HepG2 (cell line): ENCODE measurements at regions not wholly inside any gene's neighbourhood (a gene's known extent, or its start where the extent isn't known, plus 50 kb on each side); places are given as distances from the start of the nearest gene placed in this dataset.
A peak's percentile ranks its signal among the peaks of the same experiment; 100 is the strongest.

Experiments
- BCLAF1 ChIP-seq: fragments of 450-650 bp; IDR thresholded peaks from 2 replicates; pipeline ENCODE4 v1.6.1; 2017; ENCODE audit warnings: mild to moderate bottlenecking
- DMTF1 ChIP-seq: sonication (generic); formaldehyde crosslinking; IDR thresholded peaks from 2 replicates; pipeline ENCODE4 v1.4.0; 2020; ENCODE audit warnings: mild to moderate bottlenecking, missing genetic modification reagents
- HNF4A ChIP-seq: sonication (generic); formaldehyde crosslinking; IDR thresholded peaks from 2 replicates; pipeline ENCODE4 v1.4.0; 2020; ENCODE audit warnings: missing genetic modification reagents
- KDM2A ChIP-seq: sonication (generic); formaldehyde crosslinking; IDR thresholded peaks from 2 replicates; pipeline ENCODE4 v1.4.0; 2020; ENCODE audit warnings: low read depth, missing genetic modification reagents, borderline replicate concordance
- NBN ChIP-seq: fragments of 450-650 bp; conservative IDR thresholded peaks from 2 replicates; pipeline ENCODE4 v1.6.1; 2017
- PLRG1 ChIP-seq: fragments of 450-650 bp; conservative IDR thresholded peaks from 2 replicates; pipeline ENCODE4 v1.6.1; 2016
- PRPF4 ChIP-seq: fragments of 200-400 bp; formaldehyde crosslinking; IDR thresholded peaks from 2 replicates; pipeline ENCODE4 v1.6.1; 2016; ENCODE audit warnings: low read length, low read depth; ENCODE audit not compliant: poor library complexity, severe bottlenecking
- SPEN ChIP-seq: sonication (generic); formaldehyde crosslinking; IDR thresholded peaks from 2 replicates; pipeline ENCODE4 v1.5.1; 2020; ENCODE audit warnings: low read depth, mild to moderate bottlenecking, missing genetic modification reagents
- STAT5B ChIP-seq: sonication (generic); formaldehyde crosslinking; IDR thresholded peaks from 2 replicates; pipeline ENCODE4 v1.4.0; 2020; ENCODE audit warnings: missing genetic modification reagents
- TARDBP ChIP-seq: sonication (generic); formaldehyde crosslinking; IDR thresholded peaks from 2 replicates; pipeline ENCODE4 v1.8.0; 2022; ENCODE audit warnings: mild to moderate bottlenecking, missing genetic modification reagents
- TCF12 ChIP-seq, 2 experiments: fragments of 450-650 bp in 1 of 2; sonication (generic) in 1 of 2; formaldehyde crosslinking in 1 of 2; IDR thresholded peaks; 2 replicates each; pipeline versions ENCODE4 v1.6.1 to v1.8.0; 2017 to 2022; ENCODE audit warnings: antibody characterized with exemption in 1 of 2, mild to moderate bottlenecking in 1 of 2, missing genetic modification reagents in 1 of 2, moderate library complexity in 1 of 2
- TF ChIP-seq, protein P1 (sequence below): sonication (generic); formaldehyde crosslinking; IDR thresholded peaks from 2 replicates; pipeline ENCODE4 v1.4.0; 2020; ENCODE audit warnings: missing genetic modification reagents, borderline replicate concordance
- TF ChIP-seq, protein P2 (sequence below), 2 experiments: sonication (generic) in 1 of 2; formaldehyde crosslinking in 1 of 2; IDR thresholded peaks; 2 replicates each; pipeline versions ENCODE4 v1.4.0 to v1.6.1; 2018 to 2020; ENCODE audit warnings: missing genetic modification reagents in 2 of 2, borderline replicate concordance in 1 of 2, low read depth in 1 of 2, mild to moderate bottlenecking in 1 of 2, missing biosample characterization in 1 of 2
- TF ChIP-seq, protein P3 (sequence below): IDR thresholded peaks from 2 replicates; pipeline ENCODE4 v1.6.1; 2016
- TF ChIP-seq, protein P4 (sequence below): sonication (generic); formaldehyde crosslinking; IDR thresholded peaks from 2 replicates; pipeline ENCODE4 v1.8.0; 2022; ENCODE audit warnings: mild to moderate bottlenecking, missing genetic modification reagents
- TF ChIP-seq, protein P5 (sequence below): sonication (generic); formaldehyde crosslinking; IDR thresholded peaks from 2 replicates; pipeline ENCODE4 v1.5.0; 2020; ENCODE audit warnings: missing genetic modification reagents

DNA sequence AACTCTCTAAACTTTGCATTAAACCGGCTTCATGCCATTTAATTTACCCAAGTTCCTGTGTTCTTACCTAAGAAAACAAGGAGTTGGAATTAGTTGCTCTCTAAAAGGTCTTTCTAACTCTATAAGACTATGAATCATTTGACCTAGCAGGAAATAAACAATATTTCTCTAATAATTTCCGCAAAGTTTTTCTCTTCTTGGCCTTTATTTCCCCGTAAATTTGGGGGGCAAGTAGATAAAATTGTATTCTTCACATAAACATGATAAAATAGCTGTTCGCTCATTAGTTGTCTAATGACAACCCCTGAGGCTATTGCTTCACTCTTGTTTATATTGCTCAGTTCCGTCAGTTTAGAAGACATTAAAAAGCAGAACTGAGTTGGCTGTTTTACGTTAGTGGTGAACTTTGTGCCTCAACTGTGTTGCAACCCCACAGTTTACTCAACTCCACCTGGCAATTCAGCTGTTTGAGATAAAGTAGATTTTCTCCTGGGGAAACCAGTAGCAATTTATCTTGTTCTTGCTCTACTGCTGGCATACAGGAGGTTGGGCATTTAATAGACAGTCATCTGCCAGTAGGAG, 74.7 kb downstream of the BTG1 start (continued):
- TF ChIP-seq, protein P1, sequence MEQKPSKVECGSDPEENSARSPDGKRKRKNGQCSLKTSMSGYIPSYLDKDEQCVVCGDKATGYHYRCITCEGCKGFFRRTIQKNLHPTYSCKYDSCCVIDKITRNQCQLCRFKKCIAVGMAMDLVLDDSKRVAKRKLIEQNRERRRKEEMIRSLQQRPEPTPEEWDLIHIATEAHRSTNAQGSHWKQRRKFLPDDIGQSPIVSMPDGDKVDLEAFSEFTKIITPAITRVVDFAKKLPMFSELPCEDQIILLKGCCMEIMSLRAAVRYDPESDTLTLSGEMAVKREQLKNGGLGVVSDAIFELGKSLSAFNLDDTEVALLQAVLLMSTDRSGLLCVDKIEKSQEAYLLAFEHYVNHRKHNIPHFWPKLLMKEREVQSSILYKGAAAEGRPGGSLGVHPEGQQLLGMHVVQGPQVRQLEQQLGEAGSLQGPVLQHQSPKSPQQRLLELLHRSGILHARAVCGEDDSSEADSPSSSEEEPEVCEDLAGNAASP: peak; percentile 84
- TF ChIP-seq NBN (no peak), KDM2A (CRISPR knock-in tag) (no peak), PRPF4 (no peak), HNF4A (CRISPR knock-in tag) (peak; percentile 99), STAT5B (CRISPR knock-in tag) (peak; percentile 69; the same call in 1 of the 2 replicates), SPEN (CRISPR knock-in tag) (peak; percentile 49; the same call in 1 of the 2 replicates), DMTF1 (no peak), PLRG1 (no peak), TARDBP (CRISPR knock-in tag) (peak; percentile 86), TCF12 (IDR thresholded peaks at IDR 0.05) (no peak), TCF12 (CRISPR knock-in tag; IDR thresholded peaks at IDR 0.05) (no peak), BCLAF1 (no peak)
- TF ChIP-seq, protein P2, sequence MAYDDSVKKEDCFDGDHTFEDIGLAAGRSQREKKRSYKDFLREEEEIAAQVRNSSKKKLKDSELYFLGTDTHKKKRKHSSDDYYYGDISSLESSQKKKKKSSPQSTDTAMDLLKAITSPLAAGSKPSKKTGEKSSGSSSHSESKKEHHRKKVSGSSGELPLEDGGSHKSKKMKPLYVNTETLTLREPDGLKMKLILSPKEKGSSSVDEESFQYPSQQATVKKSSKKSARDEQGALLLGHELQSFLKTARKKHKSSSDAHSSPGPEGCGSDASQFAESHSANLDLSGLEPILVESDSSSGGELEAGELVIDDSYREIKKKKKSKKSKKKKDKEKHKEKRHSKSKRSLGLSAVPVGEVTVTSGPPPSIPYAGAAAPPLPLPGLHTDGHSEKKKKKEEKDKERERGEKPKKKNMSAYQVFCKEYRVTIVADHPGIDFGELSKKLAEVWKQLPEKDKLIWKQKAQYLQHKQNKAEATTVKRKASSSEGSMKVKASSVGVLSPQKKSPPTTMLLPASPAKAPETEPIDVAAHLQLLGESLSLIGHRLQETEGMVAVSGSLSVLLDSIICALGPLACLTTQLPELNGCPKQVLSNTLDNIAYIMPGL (CRISPR knock-in tag; IDR thresholded peaks at IDR 0.05; ENCODE audit: borderline replicate concordance in 1 of 2, low read depth in 1 of 2): peak in 1 of 2 experiments; percentile 36; a peak in 1 of 4 replicates
- TF ChIP-seq, protein P3, sequence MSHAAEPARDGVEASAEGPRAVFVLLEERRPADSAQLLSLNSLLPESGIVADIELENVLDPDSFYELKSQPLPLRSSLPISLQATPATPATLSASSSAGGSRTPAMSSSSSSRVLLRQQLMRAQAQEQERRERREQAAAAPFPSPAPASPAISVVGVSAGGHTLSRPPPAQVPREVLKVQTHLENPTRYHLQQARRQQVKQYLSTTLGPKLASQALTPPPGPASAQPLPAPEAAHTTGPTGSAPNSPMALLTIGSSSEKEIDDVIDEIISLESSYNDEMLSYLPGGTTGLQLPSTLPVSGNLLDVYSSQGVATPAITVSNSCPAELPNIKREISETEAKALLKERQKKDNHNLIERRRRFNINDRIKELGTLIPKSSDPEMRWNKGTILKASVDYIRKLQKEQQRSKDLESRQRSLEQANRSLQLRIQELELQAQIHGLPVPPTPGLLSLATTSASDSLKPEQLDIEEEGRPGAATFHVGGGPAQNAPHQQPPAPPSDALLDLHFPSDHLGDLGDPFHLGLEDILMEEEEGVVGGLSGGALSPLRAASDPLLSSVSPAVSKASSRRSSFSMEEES: peak; percentile 77
- TF ChIP-seq, protein P4, sequence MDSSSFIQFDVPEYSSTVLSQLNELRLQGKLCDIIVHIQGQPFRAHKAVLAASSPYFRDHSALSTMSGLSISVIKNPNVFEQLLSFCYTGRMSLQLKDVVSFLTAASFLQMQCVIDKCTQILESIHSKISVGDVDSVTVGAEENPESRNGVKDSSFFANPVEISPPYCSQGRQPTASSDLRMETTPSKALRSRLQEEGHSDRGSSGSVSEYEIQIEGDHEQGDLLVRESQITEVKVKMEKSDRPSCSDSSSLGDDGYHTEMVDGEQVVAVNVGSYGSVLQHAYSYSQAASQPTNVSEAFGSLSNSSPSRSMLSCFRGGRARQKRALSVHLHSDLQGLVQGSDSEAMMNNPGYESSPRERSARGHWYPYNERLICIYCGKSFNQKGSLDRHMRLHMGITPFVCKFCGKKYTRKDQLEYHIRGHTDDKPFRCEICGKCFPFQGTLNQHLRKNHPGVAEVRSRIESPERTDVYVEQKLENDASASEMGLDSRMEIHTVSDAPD (CRISPR knock-in tag): no peak; the same call in 1 of the 2 replicates
- TF ChIP-seq, protein P5, sequence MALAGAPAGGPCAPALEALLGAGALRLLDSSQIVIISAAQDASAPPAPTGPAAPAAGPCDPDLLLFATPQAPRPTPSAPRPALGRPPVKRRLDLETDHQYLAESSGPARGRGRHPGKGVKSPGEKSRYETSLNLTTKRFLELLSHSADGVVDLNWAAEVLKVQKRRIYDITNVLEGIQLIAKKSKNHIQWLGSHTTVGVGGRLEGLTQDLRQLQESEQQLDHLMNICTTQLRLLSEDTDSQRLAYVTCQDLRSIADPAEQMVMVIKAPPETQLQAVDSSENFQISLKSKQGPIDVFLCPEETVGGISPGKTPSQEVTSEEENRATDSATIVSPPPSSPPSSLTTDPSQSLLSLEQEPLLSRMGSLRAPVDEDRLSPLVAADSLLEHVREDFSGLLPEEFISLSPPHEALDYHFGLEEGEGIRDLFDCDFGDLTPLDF (CRISPR knock-in tag): no peak
